CD4-positive, alpha-beta T cell treated with Interleukin-4 for 1 hour (primary cell): ENCODE measurements at regions not wholly inside any gene's neighbourhood (a gene's known extent, or its start where the extent isn't known, plus 50 kb on each side); places are given as distances from the start of the nearest gene placed in this dataset.
"Not testable (repeated sequence)": the region's sequence is repeated elsewhere in the genome, so short reads cannot be mapped to it uniquely, and the experiment has no call there.

Experiments
- DNase-seq, 2 donors: peaks; one replicate each; pipeline ENCODE4 v3.0.0-alpha.2; 2020 to 2022

- DNase-seq: no peak
These were observed 220.6 kb downstream of the DHX15 start for GRCh38 chr4:24363751-24364150.

GRCh38 chr4:24352112-24352511 is 232.2 kb downstream of the DHX15 start:
- no peak for DNase-seq

- not testable (repeated sequence) for DNase-seq
These were observed 235.0 kb downstream of the DHX15 start for GRCh38 chr4:24349168-24349996.

- DNase-seq: no peak
These were observed 245.1 kb downstream of the DHX15 start for GRCh38 chr4:24339260-24339659.

- DNase-seq: no peak
These were observed 246.7 kb downstream of the DHX15 start for GRCh38 chr4:24337451-24338190.

- DNase-seq: no peak
These were observed 248.7 kb downstream of the DHX15 start for GRCh38 chr4:24335616-24336015.

- no peak for DNase-seq
These were observed 249.4 kb downstream of the DHX15 start for GRCh38 chr4:24334906-24335305.

GRCh38 chr4:24330573-24330972 is 253.8 kb downstream of the DHX15 start:
- no peak for DNase-seq

- DNase-seq: no peak
These were observed 254.2 kb downstream of the DHX15 start for GRCh38 chr4:24330172-24330571.

- DNase-seq: no peak
These were observed 255.6 kb downstream of the DHX15 start for GRCh38 chr4:24328711-24329110.

- DNase-seq: no peak
These were observed 256.0 kb downstream of the DHX15 start for GRCh38 chr4:24328310-24328709.

- no peak for DNase-seq
These were observed 261.4 kb downstream of the DHX15 start for GRCh38 chr4:24322995-24323394.

- DNase-seq: no peak
These were observed 261.8 kb downstream of the DHX15 start for GRCh38 chr4:24322511-24322910.

GRCh38 chr4:24321616-24322015 is 262.7 kb downstream of the DHX15 start:
- no peak for DNase-seq

- no peak for DNase-seq
These were observed 263.2 kb downstream of the DHX15 start for GRCh38 chr4:24321131-24321530.

- no peak for DNase-seq
These were observed 265.0 kb downstream of the DHX15 start for GRCh38 chr4:24319387-24319786.

GRCh38 chr4:24315056-24315455 is 269.3 kb downstream of the DHX15 start:
- no peak for DNase-seq

GRCh38 chr4:24312261-24312913 is 272.0 kb downstream of the DHX15 start:
- no peak for DNase-seq

- no peak for DNase-seq
These were observed 280.4 kb downstream of the DHX15 start for GRCh38 chr4:24303926-24304325.

- no peak for DNase-seq
These were observed 285.4 kb downstream of the DHX15 start for GRCh38 chr4:24298911-24299310.

GRCh38 chr4:24287096-24287495 is 297.3 kb downstream of the DHX15 start:
- no peak for DNase-seq

- no peak for DNase-seq
These were observed 298.6 kb downstream of the DHX15 start for GRCh38 chr4:24285759-24286158.

- DNase-seq: no peak
These were observed 301.9 kb downstream of the DHX15 start for GRCh38 chr4:24282446-24282845.

GRCh38 chr4:24279911-24280375 is 304.4 kb downstream of the DHX15 start:
- DNase-seq: no peak
